ENCODE measurements at regions not wholly inside any gene's neighbourhood (a gene's known extent, or its start where the extent isn't known, plus 50 kb on each side); places are given as distances from the start of the nearest gene placed in this dataset.

DNA sequence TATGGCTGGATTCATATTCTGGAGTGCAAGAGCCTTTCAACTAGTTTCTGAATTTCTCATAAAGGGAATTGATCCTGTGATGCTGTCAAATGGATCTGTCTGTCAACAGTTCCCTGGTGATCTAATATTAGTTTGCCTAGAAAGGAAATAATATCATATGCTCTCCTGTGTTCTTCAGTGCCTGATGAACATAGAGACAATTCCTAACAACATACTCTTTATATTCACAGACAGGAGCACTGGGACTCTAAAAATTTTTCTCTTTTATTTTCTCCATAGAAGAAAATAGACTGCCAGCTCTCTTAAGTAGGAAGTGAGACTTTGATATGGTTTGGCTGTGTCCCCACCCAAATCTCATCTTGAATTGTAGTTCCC lies 259.7 kb downstream of the TMX3 start:
- H3K9me3 Mint-ChIP-seq, result no peaks in the 10 kb centered on the region
- ATAC-seq (no peak), DNase-seq (no peak)
- POLR2A ChIA-PET, result interaction anchor here (0.6 kb wide), 1 partner anchor 1163 kb away, joined by 3 read pairs; no protein-coding TSS in a partner anchor
- H3K27me3 Mint-ChIP-seq, result peaks cover 2% of the 10 kb centered on the region
- H3K36me3 Mint-ChIP-seq (ENCODE audit: low read depth), result no peaks in the 10 kb centered on the region
- no peak overlapping the region for H3K27ac Mint-ChIP-seq
- H3K4me1 Mint-ChIP-seq (ENCODE audit: low read depth), result no peaks in the 10 kb centered on the region
- no peak overlapping the region for H3K4me3 Mint-ChIP-seq
- TF ChIP-seq, protein P1, sequence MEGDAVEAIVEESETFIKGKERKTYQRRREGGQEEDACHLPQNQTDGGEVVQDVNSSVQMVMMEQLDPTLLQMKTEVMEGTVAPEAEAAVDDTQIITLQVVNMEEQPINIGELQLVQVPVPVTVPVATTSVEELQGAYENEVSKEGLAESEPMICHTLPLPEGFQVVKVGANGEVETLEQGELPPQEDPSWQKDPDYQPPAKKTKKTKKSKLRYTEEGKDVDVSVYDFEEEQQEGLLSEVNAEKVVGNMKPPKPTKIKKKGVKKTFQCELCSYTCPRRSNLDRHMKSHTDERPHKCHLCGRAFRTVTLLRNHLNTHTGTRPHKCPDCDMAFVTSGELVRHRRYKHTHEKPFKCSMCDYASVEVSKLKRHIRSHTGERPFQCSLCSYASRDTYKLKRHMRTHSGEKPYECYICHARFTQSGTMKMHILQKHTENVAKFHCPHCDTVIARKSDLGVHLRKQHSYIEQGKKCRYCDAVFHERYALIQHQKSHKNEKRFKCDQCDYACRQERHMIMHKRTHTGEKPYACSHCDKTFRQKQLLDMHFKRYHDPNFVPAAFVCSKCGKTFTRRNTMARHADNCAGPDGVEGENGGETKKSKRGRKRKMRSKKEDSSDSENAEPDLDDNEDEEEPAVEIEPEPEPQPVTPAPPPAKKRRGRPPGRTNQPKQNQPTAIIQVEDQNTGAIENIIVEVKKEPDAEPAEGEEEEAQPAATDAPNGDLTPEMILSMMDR (IDR thresholded peaks at IDR 0.05), result no peak
- CTCF ChIA-PET, result no interaction called here
- intact Hi-C loops (cut with micrococcal nuclease), result no loop called here

DNA sequence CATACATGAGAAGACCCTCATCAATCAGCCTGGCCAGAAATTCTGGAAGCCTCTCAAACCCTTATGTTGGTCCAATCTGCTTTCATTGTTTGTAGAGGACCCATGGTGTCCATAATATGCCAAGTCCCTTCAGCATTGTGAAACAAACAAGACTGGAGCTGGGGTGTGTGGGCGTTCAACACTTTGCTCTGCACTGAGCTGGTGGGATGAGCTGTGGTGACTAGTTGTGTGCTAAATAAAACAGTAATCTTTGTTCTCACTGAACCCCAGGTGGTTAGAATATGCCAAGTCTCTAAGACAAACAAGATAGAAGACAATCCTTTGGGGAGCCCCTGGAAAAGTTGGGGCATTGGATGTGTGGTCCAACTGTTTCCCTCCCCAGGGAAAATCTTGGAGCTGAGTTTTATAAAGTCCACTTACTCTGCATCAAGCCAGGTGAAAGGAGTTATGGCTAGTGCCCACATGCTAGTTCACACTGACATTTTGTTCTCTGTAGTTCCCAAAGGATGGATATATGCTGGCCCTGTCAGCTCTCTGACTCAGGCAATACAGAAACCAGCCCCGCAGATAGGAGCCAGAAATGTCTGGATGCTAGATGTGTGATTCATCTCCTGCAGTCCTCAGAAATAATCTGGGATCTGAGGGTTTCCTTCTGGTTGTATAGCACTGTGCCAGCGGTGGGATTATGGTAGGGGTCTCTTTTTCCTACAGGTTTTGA lies 260.2 kb downstream of the TMX3 start:
- TF ChIP-seq, protein P1 (IDR thresholded peaks at IDR 0.05), result no peak
- H3K27ac Mint-ChIP-seq, result no peak overlapping the region
- no peak for DNase-seq
- H3K36me3 Mint-ChIP-seq (ENCODE audit: low read depth), result no peaks in the 10 kb centered on the region
- no peak for ATAC-seq
- peaks cover 5% of the 10 kb centered on the region for H3K27me3 Mint-ChIP-seq
- intact Hi-C loops (cut with micrococcal nuclease), result no loop called here
- POLR2A ChIA-PET, result interaction anchor here (0.6 kb wide), 1 partner anchor 1163 kb away, joined by 3 read pairs; no protein-coding TSS in a partner anchor
- CTCF ChIA-PET, result no interaction called here
- no peak overlapping the region for H3K4me3 Mint-ChIP-seq
- H3K4me1 Mint-ChIP-seq (ENCODE audit: low read depth), result no peaks in the 10 kb centered on the region
- no peaks in the 10 kb centered on the region for H3K9me3 Mint-ChIP-seq

DNA sequence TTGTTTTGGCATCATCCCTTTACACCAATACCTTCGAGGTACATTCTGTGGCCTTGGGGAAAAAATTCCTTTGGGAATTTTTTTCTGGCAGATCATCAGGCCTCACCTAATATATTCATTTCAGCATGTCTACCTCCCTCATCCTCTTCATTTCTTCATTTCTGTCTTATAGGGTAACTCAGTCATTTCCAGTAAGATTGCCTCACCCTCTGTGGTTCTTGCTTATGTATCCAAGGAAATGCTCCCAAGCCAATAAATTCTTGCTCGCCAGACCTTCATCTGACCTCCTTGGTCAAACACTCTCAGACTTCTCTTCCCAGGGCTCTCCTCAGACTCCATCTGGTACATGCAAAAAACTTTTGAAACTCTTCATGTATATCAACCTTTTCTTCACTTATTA lies 265.6 kb downstream of the TMX3 start:
- no peaks in the 10 kb centered on the region for H3K9me3 Mint-ChIP-seq
- intact Hi-C loops (cut with micrococcal nuclease), result no loop called here
- H3K27ac Mint-ChIP-seq, result no peak overlapping the region
- TF ChIP-seq, protein P1 (IDR thresholded peaks at IDR 0.05), result no peak
- H3K27me3 Mint-ChIP-seq, result peaks cover 5% of the 10 kb centered on the region
- no peaks in the 10 kb centered on the region for H3K36me3 Mint-ChIP-seq (ENCODE audit: low read depth)
- ChIA-PET CTCF (no interaction called here), POLR2A (no interaction called here)
- no peak overlapping the region for H3K4me3 Mint-ChIP-seq
- H3K4me1 Mint-ChIP-seq (ENCODE audit: low read depth), result no peaks in the 10 kb centered on the region
- DNase-seq, result no peak
- ATAC-seq, result no peak

DNA sequence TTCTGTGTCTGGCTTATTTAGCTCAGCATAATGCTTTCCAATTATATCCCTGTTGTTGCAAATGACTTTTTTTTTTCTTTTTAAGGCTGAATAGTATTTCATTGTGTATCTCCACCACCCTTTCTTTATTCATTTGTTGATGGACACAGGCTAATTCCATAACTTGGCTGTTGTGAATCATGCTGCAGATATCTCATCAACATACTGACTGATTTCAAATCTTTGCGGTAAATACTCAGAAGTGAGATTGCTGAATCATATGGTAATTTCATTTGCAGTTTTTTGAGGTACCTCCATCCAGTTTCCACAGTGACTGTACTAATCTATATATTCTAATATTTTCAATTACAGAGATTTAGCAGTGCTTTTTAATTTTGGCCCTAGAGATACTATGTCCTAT lies 266.2 kb downstream of the TMX3 start:
- H3K36me3 Mint-ChIP-seq (ENCODE audit: low read depth), result no peaks in the 10 kb centered on the region
- no peaks in the 10 kb centered on the region for H3K9me3 Mint-ChIP-seq
- ATAC-seq, result no peak

DNA sequence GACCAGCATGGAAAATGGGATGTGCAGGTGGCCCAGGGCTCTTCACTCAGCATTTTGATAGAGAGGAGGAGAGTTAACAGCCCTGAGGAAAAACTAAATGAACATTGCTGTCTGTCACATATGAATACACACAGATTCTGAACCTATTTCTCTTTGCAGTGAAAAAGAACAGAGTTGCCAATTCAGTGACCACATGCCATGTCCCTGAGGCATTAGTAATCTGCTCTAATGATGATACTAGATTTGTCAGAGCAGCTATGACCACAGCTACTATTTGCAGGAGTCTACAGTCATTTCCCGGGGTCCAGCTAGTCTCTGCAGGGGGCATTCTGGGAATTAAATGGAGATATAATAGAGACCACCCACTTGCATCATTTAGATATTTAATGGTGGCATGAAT lies 267.6 kb downstream of the TMX3 start:
- ChIA-PET POLR2A (interaction anchor here (0.6 to 0.8 kb wide), 2 partner anchors 53 to 1058 kb away, joined by 3 read pairs; no protein-coding TSS in a partner anchor), CTCF (no interaction called here)
- H3K27ac Mint-ChIP-seq, result no peak overlapping the region
- H3K9me3 Mint-ChIP-seq, result no peaks in the 10 kb centered on the region
- H3K36me3 Mint-ChIP-seq (ENCODE audit: low read depth), result no peaks in the 10 kb centered on the region
- ATAC-seq, result no peak
- DNase-seq, result no peak
- TF ChIP-seq, protein P1 (IDR thresholded peaks at IDR 0.05), result no peak
- intact Hi-C loops (cut with micrococcal nuclease), result no loop called here
- no peaks in the 10 kb centered on the region for H3K4me1 Mint-ChIP-seq (ENCODE audit: low read depth)
- H3K4me3 Mint-ChIP-seq, result no peak overlapping the region
- H3K27me3 Mint-ChIP-seq, result peaks cover 5% of the 10 kb centered on the region

More for the DNA sequence above, 266.2 kb downstream of the TMX3 start:
- no peak for DNase-seq
- POLR2A ChIA-PET, result no interaction called here
- Mint-ChIP-seq H3K27ac (no peak overlapping the region), H3K4me3 (no peak overlapping the region), H3K27me3 (peaks cover 5% of the 10 kb centered on the region), H3K4me1 (ENCODE audit: low read depth) (no peaks in the 10 kb centered on the region)
- CTCF ChIA-PET, result no interaction called here
- intact Hi-C loops (cut with micrococcal nuclease), result no loop called here
- TF ChIP-seq, protein P1 (IDR thresholded peaks at IDR 0.05), result no peak

All from activated CD8-positive, alpha-beta T cell treated with anti-CD3 and anti-CD28 coated beads for 36 hours (primary cell).